H54 (cell line): ENCODE measurements at regions not wholly inside any gene's neighbourhood (a gene's known extent, or its start where the extent isn't known, plus 50 kb on each side); places are given as distances from the start of the nearest gene placed in this dataset.

ENCODE experiments used
- DNase-seq: peaks from one replicate; pipeline ENCODE4 v3.0.0; 2011; ENCODE audit warnings: low spot score, mixed read lengths; ENCODE audit not compliant: insufficient read length
- FAIRE-seq: peaks from 3 replicates; lab custom pipeline; 2011; peaks lifted over from hg19 to GRCh38; lab: Jason Lieb, UNC
- POLR2A ChIP-seq: IDR thresholded peaks from 2 replicates; pipeline ENCODE4 v1.6.1; 2011; ENCODE audit warnings: low read depth, mild to moderate bottlenecking, low read length

- no peak for DNase-seq
- no peak for FAIRE-seq
- TF ChIP-seq POLR2A, result no peak
Measured at GRCh38 chr9:94504358-94504757, 50.5 kb upstream of the PCAT7 start.
